ENCODE measurements at regions not wholly inside any gene's neighbourhood (a gene's known extent, or its start where the extent isn't known, plus 50 kb on each side); places are given as distances from the start of the nearest gene placed in this dataset.

DNA sequence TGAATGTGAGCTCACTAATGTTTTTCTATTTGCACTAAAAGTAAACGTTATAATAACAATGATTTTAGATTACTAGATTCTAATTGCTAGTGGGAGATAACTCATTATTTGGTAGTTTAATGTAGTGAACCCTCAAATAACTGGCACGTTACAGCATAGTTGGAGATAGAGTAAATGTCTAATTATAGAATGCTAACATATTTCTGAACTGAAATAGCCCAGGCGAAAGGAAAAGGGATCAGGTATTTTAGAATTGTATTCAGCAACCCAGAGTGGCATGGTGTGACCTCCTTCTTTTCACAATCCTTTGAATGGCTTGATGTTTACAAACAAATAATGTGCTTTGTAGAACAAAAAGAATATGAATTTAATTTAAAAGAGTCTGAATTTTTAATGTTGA, 1221.2 kb downstream of the CDH8 start:
- no peak for DNase-seq (ENCODE audit: low read depth)

DNA sequence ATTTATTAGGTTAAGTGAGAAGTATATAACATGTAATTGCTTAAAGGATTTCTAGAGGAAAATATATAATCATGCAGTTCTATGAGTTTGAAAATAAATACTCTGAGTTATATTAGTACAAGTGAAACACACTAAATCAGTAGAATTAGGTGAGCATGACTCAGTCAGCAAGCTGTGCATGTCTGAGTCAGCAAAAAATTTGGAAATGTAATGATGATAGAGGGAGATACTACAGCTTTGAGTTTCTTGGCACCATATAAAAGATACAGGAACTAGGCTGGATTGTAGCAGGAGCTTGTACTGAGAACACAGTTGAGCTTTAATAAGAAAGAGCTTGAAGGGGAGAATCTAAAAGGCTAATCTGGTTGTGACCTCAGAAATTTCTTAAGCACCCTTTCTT, 1224.6 kb downstream of the CDH8 start:
- no peak for DNase-seq (ENCODE audit: low read depth)

DNA sequence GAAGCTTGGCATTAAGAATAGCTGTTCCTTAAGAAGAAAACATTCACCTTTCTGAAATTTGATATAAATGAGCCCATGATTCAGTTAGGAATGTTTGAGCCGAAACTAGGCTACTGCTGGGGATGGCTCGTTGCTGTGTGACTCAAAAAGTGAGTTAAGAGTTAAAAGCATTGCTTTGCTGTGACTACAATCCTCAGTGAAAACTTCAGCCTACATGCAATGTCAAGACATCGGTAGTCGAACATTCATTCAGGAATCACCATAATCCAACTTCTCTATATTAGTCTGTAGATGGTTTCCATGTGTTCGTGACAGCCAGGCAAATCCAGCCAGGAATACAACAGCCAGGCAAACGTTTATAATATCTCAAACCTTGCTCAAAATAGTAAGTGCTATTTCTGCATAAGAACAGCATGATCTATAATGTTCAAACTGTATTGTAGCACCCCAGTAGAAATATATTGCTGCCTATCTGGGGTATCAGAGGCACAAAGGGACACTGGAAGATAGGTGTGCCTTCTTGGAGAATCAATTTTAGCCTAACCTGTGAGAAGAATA, 1225.1 kb downstream of the CDH8 start:
- DNase-seq (ENCODE audit: low read depth): no peak

- no peak for DNase-seq (ENCODE audit: low read depth)
Measured at GRCh38 chr16:60810250-60810649, 1226.0 kb downstream of the CDH8 start.

DNA sequence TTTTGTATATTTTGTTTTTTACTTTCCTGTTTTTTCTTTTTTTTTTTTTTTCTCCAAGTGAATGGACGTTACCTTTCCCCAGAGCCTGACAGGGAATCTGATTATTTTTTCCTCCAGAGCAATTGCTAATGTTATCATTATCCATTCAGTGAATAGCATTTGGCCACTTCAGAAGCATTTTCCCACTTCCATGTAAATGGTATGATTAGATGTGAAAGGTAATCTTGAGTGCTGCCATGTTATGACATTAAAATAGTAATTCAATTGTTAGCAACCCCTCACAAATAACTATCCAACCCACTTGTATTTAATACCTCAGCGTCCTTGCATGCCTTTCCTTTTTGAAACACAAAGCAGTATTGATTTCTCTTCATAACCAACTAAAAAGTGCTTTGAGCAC, 1243.8 kb downstream of the CDH8 start:
- DNase-seq (ENCODE audit: low read depth): no peak

- no peak for DNase-seq (ENCODE audit: low read depth)
Measured at GRCh38 chr16:60788631-60789030, 1247.6 kb downstream of the CDH8 start.

- DNase-seq (ENCODE audit: low read depth): peak; percentile 3
Measured at GRCh38 chr16:60776281-60776680, 1260.0 kb downstream of the CDH8 start.

DNA sequence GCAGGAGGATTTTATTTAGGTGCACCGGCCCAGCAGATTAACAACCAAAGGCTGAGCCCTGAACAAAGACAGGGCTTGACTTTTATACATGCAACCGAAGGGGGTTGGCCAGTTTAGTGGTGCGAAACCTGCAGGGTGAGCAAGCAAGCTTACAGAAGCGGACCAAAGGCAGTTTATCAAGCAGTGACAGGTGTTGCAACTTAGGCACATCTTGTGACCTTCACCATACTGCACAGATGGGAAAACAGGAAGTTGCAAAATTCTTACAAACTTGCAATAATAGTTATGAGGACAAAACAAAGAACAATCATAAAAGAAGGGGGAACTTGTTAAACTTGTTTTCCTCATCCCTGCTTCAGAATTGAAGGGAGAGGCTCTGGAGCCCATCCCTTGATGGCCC, 1265.1 kb downstream of the CDH8 start:
- DNase-seq (ENCODE audit: low read depth): no peak

DNA sequence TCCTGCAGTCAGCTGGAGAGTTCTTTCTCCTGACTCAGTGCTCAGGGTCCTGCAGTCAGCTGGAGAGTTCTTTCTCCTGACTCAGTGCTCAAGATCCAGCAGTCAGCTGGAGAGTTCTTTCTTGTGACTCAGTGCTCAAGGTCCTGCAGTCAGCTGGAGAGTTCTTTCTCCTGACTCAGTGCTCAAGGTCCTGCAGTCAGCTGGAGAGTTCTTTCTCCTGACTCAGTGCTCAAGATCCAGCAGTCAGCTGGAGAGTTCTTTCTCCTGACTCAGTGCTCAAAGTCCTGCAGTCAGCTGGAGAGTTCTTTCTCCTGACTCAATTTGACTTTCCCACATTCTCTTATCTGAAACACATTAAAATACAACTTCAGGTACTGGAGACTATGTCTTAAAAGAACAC, 1265.9 kb downstream of the CDH8 start:
- peak; percentile 2 for DNase-seq (ENCODE audit: low read depth)

DNA sequence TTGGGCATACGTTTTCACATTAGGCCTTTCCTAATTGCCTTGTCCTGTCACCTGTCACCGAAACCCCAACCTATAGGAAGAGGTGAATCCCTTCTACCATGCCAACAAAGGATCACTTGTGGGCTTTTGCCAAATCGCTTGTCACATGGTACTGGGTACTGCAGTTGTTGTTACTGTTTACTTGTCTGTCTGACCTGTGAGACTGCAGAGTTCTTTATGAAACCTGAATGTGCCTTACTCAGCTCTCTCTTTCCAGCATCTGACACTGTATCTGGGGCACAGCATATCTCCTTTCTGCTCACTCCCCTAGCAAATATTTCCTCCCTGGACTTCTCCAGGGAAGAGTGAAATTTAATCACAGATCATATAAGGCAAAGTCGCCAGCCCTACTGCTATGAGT, 1272.4 kb downstream of the CDH8 start:
- no peak for DNase-seq (ENCODE audit: low read depth)

DNA sequence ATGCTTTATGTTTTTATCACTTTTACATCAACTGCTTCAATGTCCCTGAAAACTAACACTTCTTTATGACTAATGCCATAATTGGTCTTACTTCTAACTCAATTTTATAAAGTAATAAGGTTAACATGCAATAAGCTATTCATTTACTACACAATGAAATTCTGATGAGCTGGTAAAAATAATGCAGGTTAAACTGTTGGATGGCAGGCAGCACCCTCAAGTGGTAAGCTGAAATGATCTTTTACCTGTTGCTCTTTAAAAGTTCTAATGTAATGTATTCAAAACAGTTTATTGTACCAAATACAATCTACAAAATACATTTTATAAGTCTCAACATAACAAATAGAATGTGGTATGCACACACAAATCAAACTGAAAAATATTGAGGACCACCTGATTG, 1280.3 kb downstream of the CDH8 start:
- peak; percentile 7 for DNase-seq (ENCODE audit: low read depth)

GRCh38 chr16:60748366-60748765, 1287.9 kb downstream of the CDH8 start:
- DNase-seq (ENCODE audit: low read depth): no peak

DNA sequence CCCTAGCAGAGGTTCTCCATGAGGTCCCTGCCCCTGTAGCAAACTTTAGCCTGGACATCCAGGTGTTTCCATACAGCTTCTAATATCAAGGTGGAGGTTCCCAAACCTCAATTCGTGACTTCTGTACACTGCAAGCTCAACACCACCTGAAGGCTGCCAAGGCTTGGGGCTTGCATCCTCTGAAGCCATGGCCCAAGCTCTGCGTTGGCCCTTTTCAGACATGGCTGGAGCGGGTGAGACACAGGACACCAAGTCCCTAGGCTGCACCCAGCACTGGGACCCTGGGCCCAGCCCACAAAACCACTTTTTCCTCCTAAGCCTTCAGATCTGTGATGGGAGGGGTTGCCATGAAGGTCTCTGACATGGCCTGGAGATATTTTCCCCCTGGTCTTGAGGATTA, 1292.0 kb downstream of the CDH8 start:
- DNase-seq (ENCODE audit: low read depth): no peak

DNA sequence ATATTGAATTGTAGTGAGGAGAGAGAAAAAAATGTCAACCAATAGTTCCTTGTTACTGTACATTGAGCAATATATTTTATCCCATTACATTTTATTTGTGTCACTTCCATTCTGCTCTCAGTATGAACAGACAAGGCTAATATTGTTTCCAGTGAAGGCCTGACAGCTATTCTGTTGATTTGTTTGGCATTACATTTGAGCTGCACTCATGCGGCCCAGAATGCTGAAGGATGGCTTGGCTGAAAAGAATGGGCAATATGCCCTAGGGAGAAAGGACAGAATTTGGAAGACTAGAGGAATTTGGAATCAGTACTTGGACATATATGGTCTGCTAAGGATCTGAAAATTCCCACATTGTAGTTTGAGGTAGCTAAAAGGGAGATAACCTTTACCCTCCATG, 1294.4 kb downstream of the CDH8 start:
- DNase-seq (ENCODE audit: low read depth): no peak

- no peak for DNase-seq (ENCODE audit: low read depth)
Measured at GRCh38 chr16:60739737-60740683, 1296.2 kb downstream of the CDH8 start.

DNA sequence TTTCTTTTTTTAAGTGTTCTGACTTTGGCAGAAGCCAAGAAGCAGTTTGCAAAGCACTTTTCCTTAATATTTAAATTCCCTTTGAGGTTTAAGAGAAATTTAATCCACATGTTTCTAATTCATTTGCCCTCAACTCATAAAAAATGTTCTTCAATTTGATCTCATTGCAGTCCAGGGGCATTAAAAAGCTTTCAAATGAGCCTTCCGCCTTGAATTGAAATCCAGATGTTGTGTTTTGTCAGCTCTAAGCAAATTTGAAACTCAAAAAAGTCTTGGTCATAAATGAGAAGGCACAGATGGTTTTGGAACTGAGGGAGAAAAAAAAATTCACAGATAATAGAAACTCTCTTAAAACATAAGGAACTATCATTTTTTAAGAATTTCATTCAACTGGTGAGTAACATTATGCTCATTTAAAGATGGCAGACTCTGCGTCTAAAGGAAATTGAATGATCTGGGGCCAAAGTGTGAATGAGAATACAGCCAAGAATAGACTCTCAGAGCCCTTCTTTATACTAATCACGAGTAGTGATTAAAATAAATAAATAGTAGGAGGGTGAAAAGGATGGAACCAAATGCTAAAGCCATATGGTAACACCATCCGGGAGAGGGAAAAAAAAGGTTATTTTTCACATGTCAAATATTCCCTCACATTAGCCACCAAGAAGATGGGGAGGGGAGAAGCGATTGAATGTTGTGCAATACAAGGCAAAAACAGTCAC, 1304.7 kb downstream of the CDH8 start:
- no peak for DNase-seq (ENCODE audit: low read depth)

GRCh38 chr16:60729051-60729450, 1307.2 kb downstream of the CDH8 start:
- DNase-seq (ENCODE audit: low read depth): peak; percentile 76

DNA sequence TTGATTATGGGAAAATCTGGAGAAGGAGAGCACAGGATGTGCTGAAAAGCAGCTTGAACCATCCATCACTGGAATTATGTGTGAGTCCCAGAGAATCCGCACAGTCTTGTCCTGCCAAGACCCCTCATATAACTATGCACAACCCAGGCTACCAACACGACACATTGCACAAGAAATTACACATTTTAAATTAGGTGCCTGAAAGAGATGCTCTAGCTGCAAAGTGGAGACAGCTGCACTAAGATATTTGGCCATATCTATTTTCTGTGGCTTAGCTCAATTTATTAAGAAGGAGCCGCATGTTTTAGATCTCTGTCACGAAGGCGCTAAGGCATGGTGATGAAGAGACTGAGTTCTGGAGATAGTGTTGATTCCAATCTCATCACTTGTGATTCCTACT, 1308.4 kb downstream of the CDH8 start:
- no peak for DNase-seq (ENCODE audit: low read depth)

DNA sequence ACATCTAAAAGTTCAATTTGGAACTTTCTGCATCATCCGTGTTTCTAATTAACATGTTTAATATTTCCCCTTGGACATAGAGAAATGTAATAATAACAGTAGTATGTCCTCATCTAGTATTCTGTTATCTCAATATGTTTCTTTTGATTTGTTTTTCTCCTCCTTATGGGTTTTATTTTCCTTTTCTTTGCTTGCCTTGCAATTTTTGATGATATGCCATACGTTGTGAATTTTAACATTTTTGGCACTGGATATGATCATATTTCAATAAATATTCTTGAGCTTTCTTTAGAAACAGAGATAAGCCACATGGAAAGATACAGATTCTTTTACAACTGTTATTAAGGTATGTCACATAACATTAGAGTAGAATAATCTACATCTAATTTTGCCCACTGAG, 1316.2 kb downstream of the CDH8 start:
- no peak for DNase-seq (ENCODE audit: low read depth)

DNA sequence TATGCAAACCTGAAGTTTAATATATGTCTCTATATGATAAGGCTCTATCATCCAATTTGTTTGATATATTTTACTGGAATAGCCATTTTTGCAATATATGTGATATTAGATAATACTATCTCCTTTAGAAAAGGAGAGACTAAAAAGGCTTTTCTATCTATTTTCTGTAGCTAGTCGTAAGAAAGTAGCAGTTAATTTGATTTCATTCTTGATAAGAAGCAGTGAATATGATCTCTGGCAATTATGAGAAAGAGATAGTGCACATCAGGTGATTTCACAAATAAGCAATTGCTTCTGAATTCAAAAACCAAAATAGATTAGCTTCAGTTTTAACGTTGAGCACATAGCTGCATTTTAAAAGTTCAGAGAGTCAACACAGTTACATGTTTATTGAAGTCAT, 1318.4 kb downstream of the CDH8 start:
- DNase-seq (ENCODE audit: low read depth): no peak

- DNase-seq (ENCODE audit: low read depth): no peak
Measured at GRCh38 chr16:60712144-60712543, 1324.1 kb downstream of the CDH8 start.

DNA sequence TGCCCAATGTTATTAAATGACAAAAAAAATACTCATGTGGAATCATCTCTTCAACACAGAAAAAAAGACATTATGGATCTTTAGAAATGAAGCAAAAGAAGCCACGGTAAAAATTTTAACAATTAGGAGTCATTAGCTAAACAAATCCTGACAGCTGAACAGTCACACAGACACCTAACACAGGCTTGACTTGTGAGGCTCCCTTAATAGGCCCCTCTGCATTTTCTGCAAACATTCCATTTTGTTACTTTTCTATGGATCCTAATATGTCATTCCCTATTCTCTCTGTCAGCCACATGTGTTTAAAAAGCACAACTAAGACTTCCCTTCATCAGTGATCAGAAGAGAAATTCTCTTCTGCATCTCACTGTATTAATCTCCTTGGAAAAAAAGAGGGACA, 1331.5 kb downstream of the CDH8 start:
- no peak for DNase-seq (ENCODE audit: low read depth)

Data from HT1080 (cell line).